Choroid plexus epithelial cell (primary cell): ENCODE measurements at regions not wholly inside any gene's neighbourhood (a gene's known extent, or its start where the extent isn't known, plus 50 kb on each side); places are given as distances from the start of the nearest gene placed in this dataset.

Source experiments
- DNase-seq: peaks from one replicate; pipeline ENCODE4 v3.0.0-alpha.2; 2010; ENCODE audit warnings: low read depth
- H3K4me3 ChIP-seq: 2 replicates; pipeline ENCODE4 v1.5.1; 2011; ENCODE audit warnings: low read depth, mild to moderate bottlenecking, control low read depth, low read length, moderate library complexity
- CTCF ChIP-seq: conservative IDR thresholded peaks from 2 replicates; pipeline ENCODE4 v1.5.1; 2011; ENCODE audit warnings: low read depth, mild to moderate bottlenecking, control low read depth, inconsistent platforms, low read length, moderate library complexity

- TF ChIP-seq CTCF: no peak
- peak; percentile 31 for DNase-seq
- H3K4me3 ChIP-seq: no peak overlapping the region
Measured at GRCh38 chr1:192713921-192714320, 78.0 kb downstream of the RGS13 start.

- no peak overlapping the region for H3K4me3 ChIP-seq
- DNase-seq: no peak
- TF ChIP-seq CTCF: no peak
Measured at GRCh38 chr1:192724670-192725069, 84.2 kb upstream of the RGS2 start.

DNA sequence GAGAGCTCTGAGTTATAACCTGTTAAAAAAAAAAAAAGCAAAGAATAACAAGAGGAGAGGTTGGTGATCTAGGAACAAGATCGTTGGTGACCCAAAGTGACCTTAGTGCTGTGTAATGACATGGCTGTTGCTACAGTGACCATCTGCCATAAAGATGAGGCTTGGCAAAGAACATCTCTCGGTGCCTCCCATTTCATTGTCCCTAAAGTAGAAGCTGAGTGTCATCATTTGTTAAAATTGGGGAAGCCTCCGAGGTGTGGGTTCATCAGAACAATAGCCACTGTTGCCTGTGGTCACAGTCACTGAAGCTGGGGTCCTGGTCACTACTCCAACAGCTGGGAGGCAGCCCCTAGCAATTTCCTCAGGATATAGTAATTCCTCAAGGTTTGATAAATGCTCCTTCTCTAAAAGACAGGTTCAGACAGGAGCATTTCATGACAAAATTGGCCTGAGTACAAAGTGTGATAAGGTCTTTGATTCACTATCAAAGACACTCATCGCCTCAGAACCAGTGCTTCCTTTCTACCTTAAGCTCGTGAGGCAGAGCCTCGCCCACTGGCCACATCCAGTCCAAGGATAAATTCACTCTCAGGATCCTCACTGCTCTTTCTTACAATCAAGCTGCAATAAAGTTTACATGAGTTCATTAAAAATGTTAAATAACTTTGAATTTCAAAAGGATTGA lies 81.9 kb upstream of the RGS2 start:
- H3K4me3 ChIP-seq: no peak overlapping the region
- DNase-seq: no peak
- TF ChIP-seq CTCF: no peak

DNA sequence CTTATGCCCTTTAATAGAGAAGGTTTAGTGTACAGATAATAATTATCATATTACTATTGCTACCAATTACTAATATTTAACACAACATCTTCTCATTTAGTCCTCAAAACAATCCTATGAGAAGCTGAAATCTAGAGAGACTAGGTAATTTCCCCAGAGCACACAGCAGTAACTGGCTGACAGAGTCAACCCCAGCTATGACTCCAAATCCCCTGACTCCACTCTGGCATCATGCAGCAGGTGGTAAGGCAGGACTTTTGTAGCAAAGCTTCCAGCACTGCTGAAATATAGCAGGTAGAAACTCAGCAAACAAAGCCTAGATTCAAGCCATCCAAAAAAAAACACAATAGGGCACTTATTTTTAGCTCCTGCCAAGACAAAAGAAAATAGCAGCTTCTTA lies 79.3 kb upstream of the RGS2 start:
- no peak for TF ChIP-seq CTCF
- no peak for DNase-seq
- H3K4me3 ChIP-seq: no peak overlapping the region

- H3K4me3 ChIP-seq: no peak overlapping the region
- DNase-seq: peak; percentile 72
- no peak for TF ChIP-seq CTCF
Measured at GRCh38 chr1:192730198-192730597, 78.6 kb upstream of the RGS2 start.

DNA sequence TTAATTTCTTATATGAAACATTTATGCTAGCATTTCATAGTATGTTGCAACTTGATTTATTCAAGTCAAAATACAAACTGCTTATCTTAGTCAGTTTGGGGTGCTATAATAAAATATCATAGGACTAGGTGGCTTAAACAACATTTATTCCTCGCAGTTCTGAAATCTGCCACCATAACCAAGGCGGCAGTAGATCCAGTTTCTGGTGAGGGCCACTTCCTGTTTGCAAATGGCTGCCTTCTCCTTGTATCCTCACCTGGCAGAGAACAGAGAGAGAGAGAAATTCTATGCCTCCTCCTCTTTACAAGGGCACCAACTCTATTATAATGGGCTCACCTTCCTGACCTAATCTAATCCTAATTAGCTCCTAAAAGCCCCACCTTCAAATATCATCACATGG lies 76.1 kb upstream of the RGS2 start:
- peak; percentile 20 for TF ChIP-seq CTCF
- DNase-seq: no peak
- H3K4me3 ChIP-seq: no peak overlapping the region

GRCh38 chr1:192735298-192735915 lies 73.4 kb upstream of the RGS2 start:
- H3K4me3 ChIP-seq: no peak overlapping the region
- no peak for DNase-seq
- no peak for TF ChIP-seq CTCF
